ENCODE measurements at regions not wholly inside any gene's neighbourhood (a gene's known extent, or its start where the extent isn't known, plus 50 kb on each side); places are given as distances from the start of the nearest gene placed in this dataset.
"Not testable (repeated sequence)": the region's sequence is repeated elsewhere in the genome, so short reads cannot be mapped to it uniquely, and the experiment has no call there.

DNA sequence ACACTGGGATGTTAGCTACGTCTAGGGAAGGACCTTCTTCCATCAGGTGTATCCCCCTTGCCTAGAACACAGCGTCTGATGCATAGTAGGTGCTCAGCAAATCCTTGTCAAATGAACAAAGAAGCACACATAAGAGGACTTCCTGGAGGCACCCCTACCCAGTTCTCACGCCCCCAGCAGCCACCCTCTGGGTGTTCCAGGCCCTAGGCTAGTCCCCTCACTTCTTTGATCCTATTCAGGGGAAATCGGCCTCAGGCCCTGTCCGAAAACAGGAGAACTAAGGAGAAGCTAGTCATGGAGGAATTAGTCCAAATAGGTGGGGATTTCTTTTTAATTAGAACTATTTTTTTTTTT is 84.7 kb upstream of the SIRPA start:
- no peak for DNase-seq

DNA sequence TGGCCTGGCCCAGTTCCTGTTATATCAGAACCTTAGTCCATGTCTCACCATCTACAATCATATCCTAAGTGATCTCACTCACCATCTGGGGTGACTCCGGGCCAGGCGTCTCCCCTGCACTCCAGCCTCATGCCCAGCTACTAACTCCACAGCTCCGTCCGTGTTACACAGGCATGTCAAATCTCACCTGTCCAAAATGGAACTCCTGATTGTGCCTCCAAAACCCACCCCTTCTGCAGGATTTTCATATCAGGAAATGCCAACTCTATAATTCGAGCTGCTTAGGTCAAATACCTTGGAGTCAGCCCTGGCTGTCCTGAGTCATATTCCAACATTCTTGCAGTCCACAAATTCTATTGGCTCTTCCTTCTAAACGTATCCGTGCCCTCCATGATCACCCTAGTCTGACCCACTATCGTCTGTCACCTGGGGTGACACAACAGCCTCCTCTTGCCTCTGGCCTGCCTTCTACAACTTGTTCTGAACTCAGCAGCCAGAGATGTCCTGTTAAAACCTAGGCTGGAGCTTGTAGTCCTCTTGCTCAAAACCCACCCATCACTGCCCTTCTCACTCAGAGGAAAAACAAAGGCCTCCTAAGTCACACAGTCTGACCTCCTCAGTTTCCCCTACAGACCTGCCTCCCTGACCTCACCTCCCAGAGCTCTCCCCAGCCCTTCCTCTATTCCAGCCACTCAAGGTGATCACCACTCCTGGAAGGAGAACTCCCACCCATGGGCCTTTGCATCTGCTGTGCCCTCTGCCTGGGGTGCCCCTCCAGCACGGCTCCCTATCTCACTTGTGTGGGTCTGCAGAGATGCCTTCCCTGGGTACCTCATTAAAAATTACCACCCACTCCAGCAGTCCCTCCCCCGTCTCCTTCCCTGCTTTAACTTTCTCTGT is 85.3 kb upstream of the SIRPA start:
- no peak for DNase-seq

- DNase-seq: no peak
Observed at GRCh38 chr20:1809131-1809572, 86.1 kb upstream of the SIRPA start.

GRCh38 chr20:1808101-1808500 is 87.1 kb upstream of the SIRPA start:
- no peak for DNase-seq

DNA sequence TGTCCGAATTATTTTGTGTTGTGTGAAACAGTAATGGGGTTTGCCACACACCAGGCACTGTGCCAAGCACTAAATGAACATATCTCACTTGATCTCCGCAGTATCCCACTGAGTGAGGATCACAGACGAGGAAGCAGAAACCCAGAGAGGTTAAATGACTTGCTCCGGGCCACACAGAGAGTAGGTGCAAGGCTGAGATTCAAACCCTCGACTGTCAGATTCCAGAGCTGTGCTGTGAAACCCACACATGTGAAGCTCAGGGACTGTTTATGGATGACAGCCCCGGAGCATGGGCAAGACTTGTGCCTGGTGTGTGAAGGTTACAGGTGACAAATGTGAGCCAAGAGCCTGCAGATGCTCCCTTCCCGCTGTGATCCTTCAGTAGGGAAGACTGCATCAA is 87.8 kb upstream of the SIRPA start:
- no peak for DNase-seq

GRCh38 chr20:1806456-1806855 is 88.8 kb upstream of the SIRPA start:
- no peak for DNase-seq

DNA sequence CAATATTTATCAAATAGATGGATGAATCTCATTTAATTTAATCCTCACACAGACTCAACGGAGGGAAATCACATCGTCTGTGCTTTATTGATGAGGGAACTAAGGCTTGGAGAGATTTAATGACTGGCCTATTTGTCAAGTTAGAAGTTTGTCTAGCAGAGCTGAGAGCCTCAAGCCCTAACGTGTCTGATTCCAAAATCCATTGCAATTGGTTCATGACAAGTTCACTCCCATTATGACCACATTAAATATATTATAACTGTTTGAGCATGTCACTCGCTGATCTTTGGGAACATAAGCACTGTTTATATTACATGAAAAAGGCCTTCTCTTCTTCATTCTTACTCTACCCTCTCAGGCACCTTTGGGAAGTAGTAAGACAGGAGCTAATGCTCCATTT is 89.4 kb upstream of the SIRPA start:
- no peak for DNase-seq

DNA sequence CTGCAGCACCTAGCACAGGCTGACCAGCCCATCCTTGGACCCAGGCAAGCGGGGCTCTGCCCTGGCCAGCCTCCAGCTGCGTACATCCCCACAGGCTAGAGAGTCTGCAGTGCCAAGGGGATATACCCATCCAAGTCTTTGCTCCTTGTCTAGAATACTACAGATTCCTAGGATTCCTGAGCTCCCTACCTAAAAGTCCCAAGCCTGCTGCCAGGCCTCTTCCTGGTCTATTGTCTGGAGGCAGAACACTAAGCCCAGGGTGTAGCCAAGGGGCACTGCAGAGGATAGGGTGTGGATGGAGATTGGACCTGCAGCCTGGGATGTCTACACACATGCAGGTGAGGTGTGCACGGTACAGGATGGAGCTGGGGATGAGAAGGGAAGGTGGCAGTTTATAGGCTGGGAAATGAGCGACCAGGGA is 90.0 kb upstream of the SIRPA start:
- no peak for DNase-seq

DNA sequence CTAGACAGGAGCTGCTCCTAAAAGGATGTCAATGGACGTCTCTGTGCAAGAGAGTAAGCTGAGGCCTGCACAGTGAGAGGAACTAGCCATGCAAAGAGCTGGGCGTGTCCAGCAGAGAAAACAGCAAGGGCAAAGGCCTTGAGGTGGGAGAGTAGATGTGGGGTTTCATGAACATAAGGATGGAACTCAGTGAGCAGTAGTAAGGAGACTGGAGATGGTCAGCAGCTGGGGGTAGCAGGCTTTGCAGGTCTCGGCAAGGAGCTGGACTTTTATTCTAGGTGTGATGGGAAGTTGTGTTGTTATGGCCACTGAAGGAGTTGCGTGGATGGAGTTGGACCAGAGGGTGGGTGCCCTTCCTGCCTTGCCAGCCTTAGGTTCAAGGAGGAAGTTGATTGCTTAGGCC is 90.7 kb upstream of the SIRPA start:
- no peak for DNase-seq

DNA sequence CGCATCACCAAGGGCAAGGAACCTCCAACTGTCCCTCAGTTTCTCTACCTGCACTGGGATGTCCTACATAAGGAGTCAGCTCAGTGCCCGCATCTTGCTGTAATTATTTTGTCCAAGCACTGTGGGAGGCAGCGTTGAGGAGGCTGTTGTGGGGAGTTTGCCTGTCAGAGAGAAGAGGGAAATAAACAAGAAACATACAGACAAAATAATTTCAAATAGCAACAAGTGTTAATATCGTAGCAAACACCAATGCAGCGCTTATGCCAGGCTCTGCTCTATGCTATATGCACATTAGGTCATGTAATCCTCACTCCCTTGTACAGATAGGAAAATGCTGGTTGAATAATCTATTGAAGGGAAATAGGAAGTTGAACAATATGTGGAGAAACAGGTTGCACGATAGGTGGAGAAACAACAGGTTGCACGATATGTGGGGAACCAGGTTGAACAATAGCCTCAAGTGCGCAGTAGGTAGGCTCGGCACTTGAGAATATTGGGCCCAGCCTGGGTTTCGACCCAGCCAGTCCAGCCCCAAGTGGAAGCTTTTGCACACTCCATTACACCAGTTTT is 91.2 kb upstream of the SIRPA start:
- DNase-seq: no peak

- DNase-seq: peak; percentile 77
Observed at GRCh38 chr20:1803061-1803931, 91.9 kb upstream of the SIRPA start.

GRCh38 chr20:1802385-1803060 is 92.7 kb upstream of the SIRPA start:
- DNase-seq: peak; percentile 76

DNA sequence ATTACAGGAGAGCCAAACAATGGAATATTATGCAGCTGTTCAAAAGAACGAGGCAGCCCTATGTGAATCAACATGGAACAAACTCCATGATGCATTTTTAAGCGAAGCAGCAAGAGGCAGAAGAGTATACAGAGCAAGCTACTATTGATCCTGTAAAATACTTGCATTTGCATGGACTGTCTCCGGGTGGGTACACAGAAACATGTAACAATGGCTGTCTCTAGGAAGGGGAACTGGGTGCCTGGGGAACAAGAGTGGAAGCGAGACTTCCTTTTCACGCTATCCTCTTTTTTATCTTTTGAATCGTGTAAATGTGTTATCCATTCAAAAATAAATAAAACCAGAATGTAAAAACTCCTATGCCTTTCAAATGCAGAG is 93.3 kb upstream of the SIRPA start:
- DNase-seq: no peak

DNA sequence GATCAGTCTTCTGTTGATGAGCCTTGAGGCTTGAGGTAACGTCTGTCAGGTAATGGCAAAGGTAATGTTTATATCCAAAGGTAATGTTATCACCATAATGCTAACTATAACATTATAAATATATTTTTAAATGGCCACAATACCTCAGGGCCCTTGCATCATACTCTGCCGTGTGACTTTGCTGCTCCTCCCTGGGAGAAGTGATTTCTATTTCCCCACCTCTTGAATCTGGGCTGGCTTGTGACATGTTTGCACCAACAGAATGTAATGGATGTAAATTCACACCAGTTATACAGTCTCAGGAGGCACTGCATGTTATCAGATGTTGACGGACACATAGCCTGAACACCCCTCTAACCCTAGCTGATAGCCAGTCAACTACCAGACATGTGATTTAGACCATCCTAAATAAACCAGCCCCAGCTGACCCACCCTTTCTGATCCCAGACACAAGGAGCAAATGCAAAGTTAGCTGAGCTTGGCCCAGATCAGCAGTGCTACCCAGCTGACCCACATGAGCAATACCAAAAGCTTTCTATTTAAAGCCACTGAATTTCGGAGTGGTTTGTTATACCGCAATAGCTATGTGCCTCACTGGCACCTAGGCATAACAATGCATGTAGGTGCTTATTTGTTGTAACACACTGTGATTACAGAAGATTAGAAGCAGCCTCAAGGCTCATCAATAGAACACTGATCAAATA is 93.8 kb upstream of the SIRPA start:
- DNase-seq: no peak

DNA sequence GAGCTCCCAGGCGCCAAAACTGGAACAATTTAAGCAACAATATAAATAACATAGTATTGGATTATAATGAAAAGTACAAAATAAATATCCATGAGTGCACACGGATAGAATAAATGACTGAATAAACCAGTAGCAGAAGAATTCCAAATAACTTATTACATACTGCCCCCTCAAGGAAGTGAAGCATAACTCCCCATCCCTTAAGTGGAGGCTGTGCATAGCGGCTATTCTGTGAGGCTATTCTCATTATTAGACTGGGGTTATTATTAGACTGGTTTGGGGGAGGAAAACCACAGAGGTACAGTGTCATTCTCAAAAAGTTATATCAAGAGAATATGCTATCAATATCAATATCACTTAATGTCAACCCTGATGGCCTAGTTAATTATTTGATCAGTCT is 94.4 kb upstream of the SIRPA start:
- no peak for DNase-seq

GRCh38 chr20:1800180-1800579 is 95.0 kb upstream of the SIRPA start:
- no peak for DNase-seq

DNA sequence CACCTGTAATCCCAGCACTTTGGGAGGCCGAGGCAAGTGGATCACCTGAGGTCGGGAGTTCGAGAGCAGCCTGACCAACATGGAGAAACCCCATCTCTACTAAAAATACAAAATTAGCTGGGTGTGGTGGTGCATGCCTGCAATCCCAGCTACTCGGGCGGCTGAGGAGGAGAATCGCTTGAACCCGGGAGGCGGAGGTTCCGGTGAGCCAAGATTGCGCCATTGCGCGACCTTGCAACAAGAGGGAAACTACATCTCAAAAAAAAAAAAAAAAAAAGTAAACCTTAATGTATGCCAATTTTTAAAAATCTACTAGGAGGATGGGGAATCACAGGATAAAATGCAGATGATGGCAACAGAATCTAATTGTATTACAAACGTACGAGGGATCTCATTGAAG is 95.5 kb upstream of the SIRPA start:
- not testable (repeated sequence) for DNase-seq

DNA sequence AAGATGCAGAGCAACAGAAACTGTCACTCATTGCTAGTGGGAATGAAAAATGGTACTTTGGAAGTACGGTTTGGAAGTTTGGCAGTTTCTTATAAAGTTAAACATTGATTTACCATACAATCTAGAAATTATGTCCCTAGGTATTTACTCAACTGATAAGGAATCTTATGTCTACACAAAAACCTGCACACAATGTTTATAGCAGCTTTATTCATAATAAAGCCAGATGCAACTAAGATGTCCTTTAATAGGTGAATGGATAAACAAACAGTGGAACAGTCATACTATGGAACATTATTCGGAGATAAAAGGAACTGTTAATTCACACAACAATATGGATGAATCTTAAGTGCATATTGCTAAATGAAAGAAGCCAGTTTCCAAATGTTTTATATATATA is 96.2 kb upstream of the SIRPA start:
- DNase-seq: no peak

DNA sequence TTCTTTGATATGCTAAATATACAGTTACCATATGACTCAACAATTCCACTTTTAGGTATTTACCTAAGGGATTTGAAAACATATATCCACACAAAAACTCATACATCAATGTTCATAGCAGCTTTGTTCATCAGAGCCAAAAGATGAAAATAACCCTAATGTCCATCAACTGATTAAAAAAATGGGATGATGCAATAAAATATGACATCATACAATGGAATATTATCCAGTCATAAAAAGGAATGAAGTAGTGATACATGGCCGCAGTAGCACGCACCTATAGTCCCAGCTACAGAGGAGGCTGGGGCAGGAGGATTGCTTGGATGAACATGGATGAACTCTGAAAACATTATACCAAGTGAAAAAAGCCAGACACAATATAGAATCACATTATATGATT is 101.4 kb upstream of the SIRPA start:
- DNase-seq: no peak

DNA sequence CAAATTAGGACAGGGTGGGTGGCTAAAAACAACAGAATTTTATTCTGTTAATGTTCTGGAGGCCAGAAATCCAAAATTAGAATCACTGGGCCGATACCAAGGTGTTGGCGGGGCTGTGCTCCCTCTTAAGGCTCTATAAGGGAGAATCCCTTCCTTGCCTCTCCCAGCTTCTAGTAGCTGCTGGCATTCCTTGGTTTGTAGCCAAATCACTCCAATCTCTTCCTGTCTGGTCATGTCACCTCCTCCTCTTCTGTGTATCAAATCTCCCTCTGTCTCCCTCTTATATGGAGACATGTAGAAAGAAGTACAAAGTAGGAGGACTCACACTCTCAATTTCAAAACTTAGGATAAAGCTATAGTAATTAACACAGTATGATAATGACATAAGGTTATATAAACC is 102.9 kb upstream of the SIRPA start:
- no peak for DNase-seq

GRCh38 chr20:1790386-1790785 is 104.8 kb upstream of the SIRPA start:
- DNase-seq: no peak

DNA sequence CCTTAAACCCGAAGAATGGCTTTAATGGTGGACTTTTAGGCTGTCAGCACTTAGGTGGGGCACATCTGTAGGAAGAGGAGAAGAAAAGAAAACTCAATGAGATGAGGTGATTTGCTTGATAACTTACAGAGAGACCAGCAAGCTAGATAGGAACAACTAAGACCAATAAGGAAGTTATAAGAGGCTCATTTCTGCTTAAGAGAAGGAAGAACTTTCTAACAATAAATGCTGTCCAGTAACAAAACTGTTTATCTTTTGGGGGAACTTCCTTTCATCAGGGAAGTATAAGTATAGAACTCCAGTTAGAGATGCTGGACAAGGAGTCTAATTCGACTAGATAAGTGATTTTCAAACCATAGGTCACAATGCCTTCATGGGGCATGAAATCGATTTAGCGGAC is 107.2 kb upstream of the SIRPA start:
- DNase-seq: no peak

GRCh38 chr20:1786486-1786885 is 108.7 kb upstream of the SIRPA start:
- no peak for DNase-seq

Measured in right forelimb (tissue), 1 donor.